ENCODE measurements at regions not wholly inside any gene's neighbourhood (a gene's known extent, or its start where the extent isn't known, plus 50 kb on each side); places are given as distances from the start of the nearest gene placed in this dataset.

DNA sequence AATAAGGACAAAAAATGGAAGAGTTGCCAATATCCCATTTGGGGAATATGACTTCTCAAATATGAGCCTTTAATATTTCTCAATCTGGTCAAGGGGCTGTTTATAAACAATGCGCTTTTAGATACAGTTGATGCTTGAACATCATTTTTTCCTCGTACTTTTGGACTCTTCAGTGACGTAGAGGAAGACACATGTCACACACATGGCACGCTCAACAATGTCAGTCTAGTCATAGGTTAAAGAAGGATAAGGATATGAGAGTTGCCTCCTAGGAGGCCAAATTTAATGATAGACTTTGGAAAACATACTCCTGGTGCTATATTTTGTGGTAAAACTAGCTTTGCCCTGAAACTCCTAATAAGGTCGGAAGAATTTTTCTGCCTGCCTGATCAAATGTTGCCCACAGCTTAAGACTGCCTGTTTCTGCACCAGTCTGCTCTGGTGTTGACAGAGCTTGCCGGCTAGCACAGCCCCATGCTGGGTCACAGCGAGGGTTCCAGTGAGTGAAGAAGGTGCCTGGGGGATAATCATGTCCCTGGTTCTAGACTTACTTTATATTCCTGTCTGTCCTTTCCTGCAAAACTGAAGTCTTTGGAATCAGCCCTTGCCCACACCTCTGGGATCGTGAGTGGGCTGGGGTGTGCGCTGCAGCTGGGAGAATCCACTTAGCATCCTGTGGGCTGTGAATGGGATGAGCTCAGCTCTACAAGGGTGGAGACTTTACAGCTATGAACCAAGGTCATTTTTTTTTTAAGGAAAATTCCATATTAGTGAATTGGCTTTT lies 230.8 kb upstream of the IRX4 start:
- no peak for TF ChIP-seq EZH2phosphoT487 (IDR thresholded peaks at IDR 0.05; ENCODE audit: borderline replicate concordance, low read length)
- TF ChIP-seq, protein P1, sequence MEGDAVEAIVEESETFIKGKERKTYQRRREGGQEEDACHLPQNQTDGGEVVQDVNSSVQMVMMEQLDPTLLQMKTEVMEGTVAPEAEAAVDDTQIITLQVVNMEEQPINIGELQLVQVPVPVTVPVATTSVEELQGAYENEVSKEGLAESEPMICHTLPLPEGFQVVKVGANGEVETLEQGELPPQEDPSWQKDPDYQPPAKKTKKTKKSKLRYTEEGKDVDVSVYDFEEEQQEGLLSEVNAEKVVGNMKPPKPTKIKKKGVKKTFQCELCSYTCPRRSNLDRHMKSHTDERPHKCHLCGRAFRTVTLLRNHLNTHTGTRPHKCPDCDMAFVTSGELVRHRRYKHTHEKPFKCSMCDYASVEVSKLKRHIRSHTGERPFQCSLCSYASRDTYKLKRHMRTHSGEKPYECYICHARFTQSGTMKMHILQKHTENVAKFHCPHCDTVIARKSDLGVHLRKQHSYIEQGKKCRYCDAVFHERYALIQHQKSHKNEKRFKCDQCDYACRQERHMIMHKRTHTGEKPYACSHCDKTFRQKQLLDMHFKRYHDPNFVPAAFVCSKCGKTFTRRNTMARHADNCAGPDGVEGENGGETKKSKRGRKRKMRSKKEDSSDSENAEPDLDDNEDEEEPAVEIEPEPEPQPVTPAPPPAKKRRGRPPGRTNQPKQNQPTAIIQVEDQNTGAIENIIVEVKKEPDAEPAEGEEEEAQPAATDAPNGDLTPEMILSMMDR (conservative IDR thresholded peaks at IDR 0.05; ENCODE audit: low read depth, low read length), result no peak
- TF ChIP-seq EZH2 (IDR thresholded peaks at IDR 0.05; ENCODE audit: low read length, unreplicated experiment), result no peak
